Fibroblast of lung (primary cell): ENCODE measurements at regions not wholly inside any gene's neighbourhood (a gene's known extent, or its start where the extent isn't known, plus 50 kb on each side); places are given as distances from the start of the nearest gene placed in this dataset.

ENCODE experiments used
- EZH2 ChIP-seq: IDR thresholded peaks from 2 replicates; pipeline ENCODE4 v1.5.1; 2012; ENCODE audit warnings: low read length, control low read depth, mild to moderate bottlenecking; ENCODE audit errors: missing control alignments
- TF ChIP-seq, protein P1 (sequence below), 2 donors: IDR thresholded peaks in 1 of 2; conservative IDR thresholded peaks in 1 of 2; 1 replicate in 1 of 2; 2 replicates in 1 of 2; pipeline ENCODE4 v1.5.1; 2011 to 2012; ENCODE audit warnings: low read length in 2 of 2, control low read depth in 1 of 2, inconsistent platforms in 1 of 2, low read depth in 1 of 2, mild to moderate bottlenecking in 1 of 2

- TF ChIP-seq, protein P1, sequence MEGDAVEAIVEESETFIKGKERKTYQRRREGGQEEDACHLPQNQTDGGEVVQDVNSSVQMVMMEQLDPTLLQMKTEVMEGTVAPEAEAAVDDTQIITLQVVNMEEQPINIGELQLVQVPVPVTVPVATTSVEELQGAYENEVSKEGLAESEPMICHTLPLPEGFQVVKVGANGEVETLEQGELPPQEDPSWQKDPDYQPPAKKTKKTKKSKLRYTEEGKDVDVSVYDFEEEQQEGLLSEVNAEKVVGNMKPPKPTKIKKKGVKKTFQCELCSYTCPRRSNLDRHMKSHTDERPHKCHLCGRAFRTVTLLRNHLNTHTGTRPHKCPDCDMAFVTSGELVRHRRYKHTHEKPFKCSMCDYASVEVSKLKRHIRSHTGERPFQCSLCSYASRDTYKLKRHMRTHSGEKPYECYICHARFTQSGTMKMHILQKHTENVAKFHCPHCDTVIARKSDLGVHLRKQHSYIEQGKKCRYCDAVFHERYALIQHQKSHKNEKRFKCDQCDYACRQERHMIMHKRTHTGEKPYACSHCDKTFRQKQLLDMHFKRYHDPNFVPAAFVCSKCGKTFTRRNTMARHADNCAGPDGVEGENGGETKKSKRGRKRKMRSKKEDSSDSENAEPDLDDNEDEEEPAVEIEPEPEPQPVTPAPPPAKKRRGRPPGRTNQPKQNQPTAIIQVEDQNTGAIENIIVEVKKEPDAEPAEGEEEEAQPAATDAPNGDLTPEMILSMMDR (conservative IDR thresholded peaks at IDR 0.05 in 1 of 2, IDR thresholded peaks at IDR 0.05 in 1 of 2; ENCODE audit: low read depth in 1 of 2, low read length in 2 of 2) = no peak
- no peak for TF ChIP-seq EZH2
These were observed 493.6 kb upstream of the NOX3 start for GRCh38 chr6:155949256-155949655.
